Erythroblast (primary cell): ENCODE measurements at regions not wholly inside any gene's neighbourhood (a gene's known extent, or its start where the extent isn't known, plus 50 kb on each side); places are given as distances from the start of the nearest gene placed in this dataset.
"Not testable (repeated sequence)": the region's sequence is repeated elsewhere in the genome, so short reads cannot be mapped to it uniquely, and the experiment has no call there.

Source experiments
- DNase-seq, 2 experiments: peaks; one replicate each; lab custom pipeline; 2025; lab: John Stamatoyannopoulos, UW
- GATA1 ChIP-seq: IDR thresholded peaks from 2 replicates; pipeline ENCODE4 v1.6.1; 2011; ENCODE audit warnings: low read depth, mild to moderate bottlenecking, control low read depth, low read length, moderate library complexity
- POLR2A ChIP-seq: IDR thresholded peaks from 2 replicates; pipeline ENCODE4 v1.6.1; 2011; ENCODE audit warnings: mild to moderate bottlenecking, low read length

- no peak for TF ChIP-seq POLR2A
- no peak for TF ChIP-seq GATA1
- DNase-seq, result peak; percentile 58 to 88
Observed at GRCh38 chr7:51376420-51377092, 59.9 kb upstream of the COBL start.

- DNase-seq, result no peak
- TF ChIP-seq GATA1 (no peak), POLR2A (no peak)
Observed at GRCh38 chr7:51374936-51375335, 58.3 kb upstream of the COBL start.

- DNase-seq, result not testable (repeated sequence)
Observed at GRCh38 chr7:51373607-51374006, 57.0 kb upstream of the COBL start.

GRCh38 chr7:51369746-51370145, 53.1 kb upstream of the COBL start:
- peak; percentile 9 to 14 for DNase-seq
- TF ChIP-seq POLR2A (no peak), GATA1 (no peak)

- DNase-seq, result not testable (repeated sequence)
Observed at GRCh38 chr7:51369228-51369627, 52.6 kb upstream of the COBL start.

- DNase-seq, result no peak
- TF ChIP-seq GATA1 (no peak), POLR2A (no peak)
Observed at GRCh38 chr7:51368334-51368733, 51.7 kb upstream of the COBL start.

- no peak for DNase-seq
- TF ChIP-seq POLR2A (no peak), GATA1 (no peak)
Observed at GRCh38 chr7:51367614-51367968, 51.0 kb upstream of the COBL start.

- TF ChIP-seq POLR2A, result no peak
- TF ChIP-seq GATA1, result no peak
- peak; percentile 30 to 49 for DNase-seq
Observed at GRCh38 chr7:51366930-51367613, 50.5 kb upstream of the COBL start.
